SK-N-MC (cell line): ENCODE measurements at regions not wholly inside any gene's neighbourhood (a gene's known extent, or its start where the extent isn't known, plus 50 kb on each side); places are given as distances from the start of the nearest gene placed in this dataset.

Source experiments
- EZH2 ChIP-seq: fragments of 200-600 bp; sonication (generic); IDR thresholded peaks from one replicate; pipeline ENCODE4 v1.6.1; 2017; ENCODE audit warnings: antibody characterized with exemption
- FOXP2 ChIP-seq: optimal IDR thresholded peaks from 2 replicates; pipeline ENCODE3; 2011; ENCODE audit warnings: mild to moderate bottlenecking, moderate library complexity; ENCODE audit not compliant: insufficient read depth; ENCODE audit errors: extremely low read length, control extremely low read depth
- POLR2AphosphoS5 ChIP-seq: IDR thresholded peaks from 2 replicates; pipeline ENCODE4 v1.6.1; 2012; ENCODE audit warnings: mild to moderate bottlenecking, low read depth, low read length, borderline replicate concordance

GRCh38 chr5:159412284-159413046 is 82.2 kb upstream of the IL12B start:
- no peak for TF ChIP-seq EZH2
- no peak for TF ChIP-seq POLR2AphosphoS5
- no peak for TF ChIP-seq FOXP2
